ENCODE measurements at regions not wholly inside any gene's neighbourhood (a gene's known extent, or its start where the extent isn't known, plus 50 kb on each side); places are given as distances from the start of the nearest gene placed in this dataset.

DNA sequence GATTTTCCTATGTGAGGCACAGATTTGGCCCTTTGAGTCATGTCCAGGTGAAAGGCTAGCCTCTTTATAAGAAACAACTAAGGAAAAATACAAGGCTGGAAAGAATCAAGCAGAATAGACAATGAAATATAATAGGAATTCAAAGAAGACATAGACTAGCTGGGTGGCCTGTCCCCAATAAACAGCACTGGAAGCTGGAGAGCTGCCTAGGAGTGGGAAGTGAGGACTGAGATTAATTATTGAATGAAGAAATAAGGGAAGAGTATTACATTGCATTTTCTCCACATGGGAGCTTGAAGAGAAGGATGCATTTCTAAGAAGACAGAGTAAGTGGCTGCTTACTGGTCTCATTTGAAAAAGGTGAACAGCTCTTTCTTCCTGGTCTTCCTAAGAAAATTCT lies 100.0 kb downstream of the CCDC34 start:
- TF ChIP-seq, protein P1, sequence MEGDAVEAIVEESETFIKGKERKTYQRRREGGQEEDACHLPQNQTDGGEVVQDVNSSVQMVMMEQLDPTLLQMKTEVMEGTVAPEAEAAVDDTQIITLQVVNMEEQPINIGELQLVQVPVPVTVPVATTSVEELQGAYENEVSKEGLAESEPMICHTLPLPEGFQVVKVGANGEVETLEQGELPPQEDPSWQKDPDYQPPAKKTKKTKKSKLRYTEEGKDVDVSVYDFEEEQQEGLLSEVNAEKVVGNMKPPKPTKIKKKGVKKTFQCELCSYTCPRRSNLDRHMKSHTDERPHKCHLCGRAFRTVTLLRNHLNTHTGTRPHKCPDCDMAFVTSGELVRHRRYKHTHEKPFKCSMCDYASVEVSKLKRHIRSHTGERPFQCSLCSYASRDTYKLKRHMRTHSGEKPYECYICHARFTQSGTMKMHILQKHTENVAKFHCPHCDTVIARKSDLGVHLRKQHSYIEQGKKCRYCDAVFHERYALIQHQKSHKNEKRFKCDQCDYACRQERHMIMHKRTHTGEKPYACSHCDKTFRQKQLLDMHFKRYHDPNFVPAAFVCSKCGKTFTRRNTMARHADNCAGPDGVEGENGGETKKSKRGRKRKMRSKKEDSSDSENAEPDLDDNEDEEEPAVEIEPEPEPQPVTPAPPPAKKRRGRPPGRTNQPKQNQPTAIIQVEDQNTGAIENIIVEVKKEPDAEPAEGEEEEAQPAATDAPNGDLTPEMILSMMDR (conservative IDR thresholded peaks at IDR 0.05; ENCODE audit: low read length), result no peak
- TF ChIP-seq EZH2phosphoT487 (IDR thresholded peaks at IDR 0.05; ENCODE audit: borderline replicate concordance, low read depth, low read length), result no peak

Data from OCI-LY7 (cell line).